ENCODE measurements at regions not wholly inside any gene's neighbourhood (a gene's known extent, or its start where the extent isn't known, plus 50 kb on each side); places are given as distances from the start of the nearest gene placed in this dataset.

DNA sequence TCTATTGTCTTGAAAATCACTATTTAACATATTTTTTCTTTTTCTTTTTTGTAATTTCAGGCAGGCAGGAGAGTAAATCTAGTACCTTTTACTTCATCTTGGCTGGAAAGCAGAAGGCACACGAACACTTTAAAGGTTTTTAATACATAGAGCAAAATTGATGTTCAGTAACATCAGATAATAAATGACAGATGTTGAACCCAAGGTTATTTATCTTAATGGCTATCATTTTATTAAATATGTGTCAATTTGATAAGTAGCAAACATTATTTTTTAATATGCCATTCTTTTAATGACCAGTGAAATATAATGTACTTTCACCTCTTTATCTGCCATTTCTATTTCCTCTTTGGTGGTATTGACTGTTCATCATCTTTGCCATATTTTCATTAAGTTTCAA lies 381.2 kb downstream of the ARHGEF28 start:
- no peaks in the 10 kb centered on the region for H3K4me1 Mint-ChIP-seq
- Histone ChIP-seq H3F3A (replicated peaks; ENCODE audit: low read depth) (no peaks in the 10 kb centered on the region), H3K4me2 (no peak overlapping the region), H3K79me2 (replicated peaks; ENCODE audit: insufficient read depth) (no peaks in the 10 kb centered on the region), H3K27ac (ENCODE audit: low read depth) (no peak overlapping the region), H3K27me3 (ENCODE audit: insufficient read depth) (no peaks in the 10 kb centered on the region), H2AFZ (no peak overlapping the region), H4K20me1 (replicated peaks; ENCODE audit: insufficient read depth) (no peaks in the 10 kb centered on the region), H3K9me2 (ENCODE audit: insufficient read depth) (no peaks in the 10 kb centered on the region), H3K36me3 (ENCODE audit: insufficient read depth) (no peaks in the 10 kb centered on the region), H3K4me1 (ENCODE audit: insufficient read depth) (no peaks in the 10 kb centered on the region), H3K4me3 (no peak overlapping the region)
- DNase-seq (ENCODE audit: low spot score) = no peak
- no peak overlapping the region for H3K4me3 Mint-ChIP-seq
- no peaks in the 10 kb centered on the region for H3K9me3 Mint-ChIP-seq
- H3K27ac Mint-ChIP-seq = no peak overlapping the region
- TF ChIP-seq, protein P1, sequence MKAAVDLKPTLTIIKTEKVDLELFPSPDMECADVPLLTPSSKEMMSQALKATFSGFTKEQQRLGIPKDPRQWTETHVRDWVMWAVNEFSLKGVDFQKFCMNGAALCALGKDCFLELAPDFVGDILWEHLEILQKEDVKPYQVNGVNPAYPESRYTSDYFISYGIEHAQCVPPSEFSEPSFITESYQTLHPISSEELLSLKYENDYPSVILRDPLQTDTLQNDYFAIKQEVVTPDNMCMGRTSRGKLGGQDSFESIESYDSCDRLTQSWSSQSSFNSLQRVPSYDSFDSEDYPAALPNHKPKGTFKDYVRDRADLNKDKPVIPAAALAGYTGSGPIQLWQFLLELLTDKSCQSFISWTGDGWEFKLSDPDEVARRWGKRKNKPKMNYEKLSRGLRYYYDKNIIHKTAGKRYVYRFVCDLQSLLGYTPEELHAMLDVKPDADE (IDR thresholded peaks at IDR 0.05) = no peak
- no peaks in the 10 kb centered on the region for H3K36me3 Mint-ChIP-seq (ENCODE audit: low read depth)
- ATAC-seq = no peak
- H3K27me3 Mint-ChIP-seq (ENCODE audit: insufficient read depth, low read depth, poor library complexity) = no peaks in the 10 kb centered on the region

DNA sequence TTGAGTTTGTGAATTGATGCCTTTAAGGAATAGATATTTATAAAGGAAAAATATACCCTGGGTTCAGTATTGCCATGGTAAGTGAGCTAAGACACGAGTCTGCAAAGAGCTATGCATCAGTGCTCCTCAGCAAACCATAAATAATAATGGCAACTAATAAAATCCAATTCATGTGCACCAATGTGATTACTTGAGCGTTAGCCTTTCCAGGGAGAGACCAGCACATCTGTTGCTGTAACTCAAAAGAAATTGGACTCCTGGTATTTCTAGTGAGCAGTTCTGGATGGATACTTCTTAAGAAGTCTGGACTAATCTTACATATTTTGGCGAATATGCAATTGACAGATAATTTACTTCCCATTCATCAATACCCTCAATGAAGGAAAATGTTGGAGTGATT lies 373.3 kb downstream of the ARHGEF28 start:
- Mint-ChIP-seq H3K27me3 (ENCODE audit: insufficient read depth, low read depth, poor library complexity) (peaks cover 2% of the 10 kb centered on the region), H3K4me3 (no peak overlapping the region), H3K9me3 (peaks cover 5% of the 10 kb centered on the region; the same call in 1 of the 3 replicates), H3K27ac (no peak overlapping the region), H3K36me3 (ENCODE audit: low read depth) (no peaks in the 10 kb centered on the region; the same call in 2 of the 3 replicates), H3K4me1 (peaks cover 15% of the 10 kb centered on the region)
- Histone ChIP-seq H3F3A (replicated peaks; ENCODE audit: low read depth) (no peaks in the 10 kb centered on the region), H2AFZ (no peak overlapping the region), H3K27me3 (ENCODE audit: insufficient read depth) (no peaks in the 10 kb centered on the region), H3K4me1 (ENCODE audit: insufficient read depth) (no peaks in the 10 kb centered on the region), H3K27ac (ENCODE audit: low read depth) (no peak overlapping the region), H3K9me2 (ENCODE audit: insufficient read depth) (no peaks in the 10 kb centered on the region), H3K4me2 (no peak overlapping the region), H3K79me2 (replicated peaks; ENCODE audit: insufficient read depth) (no peaks in the 10 kb centered on the region), H3K4me3 (no peak overlapping the region), H3K36me3 (ENCODE audit: insufficient read depth) (no peaks in the 10 kb centered on the region), H4K20me1 (replicated peaks; ENCODE audit: insufficient read depth) (no peaks in the 10 kb centered on the region)
- no peak for TF ChIP-seq STAT1 (IDR thresholded peaks at IDR 0.05; ENCODE audit: unreplicated experiment)
- no peak for TF ChIP-seq ZNF331 (CRISPR knock-in tag; IDR thresholded peaks at IDR 0.05; ENCODE audit: low read depth)
- TF ChIP-seq, protein P2, sequence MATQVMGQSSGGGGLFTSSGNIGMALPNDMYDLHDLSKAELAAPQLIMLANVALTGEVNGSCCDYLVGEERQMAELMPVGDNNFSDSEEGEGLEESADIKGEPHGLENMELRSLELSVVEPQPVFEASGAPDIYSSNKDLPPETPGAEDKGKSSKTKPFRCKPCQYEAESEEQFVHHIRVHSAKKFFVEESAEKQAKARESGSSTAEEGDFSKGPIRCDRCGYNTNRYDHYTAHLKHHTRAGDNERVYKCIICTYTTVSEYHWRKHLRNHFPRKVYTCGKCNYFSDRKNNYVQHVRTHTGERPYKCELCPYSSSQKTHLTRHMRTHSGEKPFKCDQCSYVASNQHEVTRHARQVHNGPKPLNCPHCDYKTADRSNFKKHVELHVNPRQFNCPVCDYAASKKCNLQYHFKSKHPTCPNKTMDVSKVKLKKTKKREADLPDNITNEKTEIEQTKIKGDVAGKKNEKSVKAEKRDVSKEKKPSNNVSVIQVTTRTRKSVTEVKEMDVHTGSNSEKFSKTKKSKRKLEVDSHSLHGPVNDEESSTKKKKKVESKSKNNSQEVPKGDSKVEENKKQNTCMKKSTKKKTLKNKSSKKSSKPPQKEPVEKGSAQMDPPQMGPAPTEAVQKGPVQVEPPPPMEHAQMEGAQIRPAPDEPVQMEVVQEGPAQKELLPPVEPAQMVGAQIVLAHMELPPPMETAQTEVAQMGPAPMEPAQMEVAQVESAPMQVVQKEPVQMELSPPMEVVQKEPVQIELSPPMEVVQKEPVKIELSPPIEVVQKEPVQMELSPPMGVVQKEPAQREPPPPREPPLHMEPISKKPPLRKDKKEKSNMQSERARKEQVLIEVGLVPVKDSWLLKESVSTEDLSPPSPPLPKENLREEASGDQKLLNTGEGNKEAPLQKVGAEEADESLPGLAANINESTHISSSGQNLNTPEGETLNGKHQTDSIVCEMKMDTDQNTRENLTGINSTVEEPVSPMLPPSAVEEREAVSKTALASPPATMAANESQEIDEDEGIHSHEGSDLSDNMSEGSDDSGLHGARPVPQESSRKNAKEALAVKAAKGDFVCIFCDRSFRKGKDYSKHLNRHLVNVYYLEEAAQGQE (IDR thresholded peaks at IDR 0.05; ENCODE audit: unreplicated experiment) = no peak
- TF ChIP-seq, protein P3, sequence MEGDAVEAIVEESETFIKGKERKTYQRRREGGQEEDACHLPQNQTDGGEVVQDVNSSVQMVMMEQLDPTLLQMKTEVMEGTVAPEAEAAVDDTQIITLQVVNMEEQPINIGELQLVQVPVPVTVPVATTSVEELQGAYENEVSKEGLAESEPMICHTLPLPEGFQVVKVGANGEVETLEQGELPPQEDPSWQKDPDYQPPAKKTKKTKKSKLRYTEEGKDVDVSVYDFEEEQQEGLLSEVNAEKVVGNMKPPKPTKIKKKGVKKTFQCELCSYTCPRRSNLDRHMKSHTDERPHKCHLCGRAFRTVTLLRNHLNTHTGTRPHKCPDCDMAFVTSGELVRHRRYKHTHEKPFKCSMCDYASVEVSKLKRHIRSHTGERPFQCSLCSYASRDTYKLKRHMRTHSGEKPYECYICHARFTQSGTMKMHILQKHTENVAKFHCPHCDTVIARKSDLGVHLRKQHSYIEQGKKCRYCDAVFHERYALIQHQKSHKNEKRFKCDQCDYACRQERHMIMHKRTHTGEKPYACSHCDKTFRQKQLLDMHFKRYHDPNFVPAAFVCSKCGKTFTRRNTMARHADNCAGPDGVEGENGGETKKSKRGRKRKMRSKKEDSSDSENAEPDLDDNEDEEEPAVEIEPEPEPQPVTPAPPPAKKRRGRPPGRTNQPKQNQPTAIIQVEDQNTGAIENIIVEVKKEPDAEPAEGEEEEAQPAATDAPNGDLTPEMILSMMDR (conservative IDR thresholded peaks at IDR 0.05; ENCODE audit: low read depth in 2 of 2) = no peak
- TF ChIP-seq, protein P1 (IDR thresholded peaks at IDR 0.05) = no peak
- TF ChIP-seq, protein P4, sequence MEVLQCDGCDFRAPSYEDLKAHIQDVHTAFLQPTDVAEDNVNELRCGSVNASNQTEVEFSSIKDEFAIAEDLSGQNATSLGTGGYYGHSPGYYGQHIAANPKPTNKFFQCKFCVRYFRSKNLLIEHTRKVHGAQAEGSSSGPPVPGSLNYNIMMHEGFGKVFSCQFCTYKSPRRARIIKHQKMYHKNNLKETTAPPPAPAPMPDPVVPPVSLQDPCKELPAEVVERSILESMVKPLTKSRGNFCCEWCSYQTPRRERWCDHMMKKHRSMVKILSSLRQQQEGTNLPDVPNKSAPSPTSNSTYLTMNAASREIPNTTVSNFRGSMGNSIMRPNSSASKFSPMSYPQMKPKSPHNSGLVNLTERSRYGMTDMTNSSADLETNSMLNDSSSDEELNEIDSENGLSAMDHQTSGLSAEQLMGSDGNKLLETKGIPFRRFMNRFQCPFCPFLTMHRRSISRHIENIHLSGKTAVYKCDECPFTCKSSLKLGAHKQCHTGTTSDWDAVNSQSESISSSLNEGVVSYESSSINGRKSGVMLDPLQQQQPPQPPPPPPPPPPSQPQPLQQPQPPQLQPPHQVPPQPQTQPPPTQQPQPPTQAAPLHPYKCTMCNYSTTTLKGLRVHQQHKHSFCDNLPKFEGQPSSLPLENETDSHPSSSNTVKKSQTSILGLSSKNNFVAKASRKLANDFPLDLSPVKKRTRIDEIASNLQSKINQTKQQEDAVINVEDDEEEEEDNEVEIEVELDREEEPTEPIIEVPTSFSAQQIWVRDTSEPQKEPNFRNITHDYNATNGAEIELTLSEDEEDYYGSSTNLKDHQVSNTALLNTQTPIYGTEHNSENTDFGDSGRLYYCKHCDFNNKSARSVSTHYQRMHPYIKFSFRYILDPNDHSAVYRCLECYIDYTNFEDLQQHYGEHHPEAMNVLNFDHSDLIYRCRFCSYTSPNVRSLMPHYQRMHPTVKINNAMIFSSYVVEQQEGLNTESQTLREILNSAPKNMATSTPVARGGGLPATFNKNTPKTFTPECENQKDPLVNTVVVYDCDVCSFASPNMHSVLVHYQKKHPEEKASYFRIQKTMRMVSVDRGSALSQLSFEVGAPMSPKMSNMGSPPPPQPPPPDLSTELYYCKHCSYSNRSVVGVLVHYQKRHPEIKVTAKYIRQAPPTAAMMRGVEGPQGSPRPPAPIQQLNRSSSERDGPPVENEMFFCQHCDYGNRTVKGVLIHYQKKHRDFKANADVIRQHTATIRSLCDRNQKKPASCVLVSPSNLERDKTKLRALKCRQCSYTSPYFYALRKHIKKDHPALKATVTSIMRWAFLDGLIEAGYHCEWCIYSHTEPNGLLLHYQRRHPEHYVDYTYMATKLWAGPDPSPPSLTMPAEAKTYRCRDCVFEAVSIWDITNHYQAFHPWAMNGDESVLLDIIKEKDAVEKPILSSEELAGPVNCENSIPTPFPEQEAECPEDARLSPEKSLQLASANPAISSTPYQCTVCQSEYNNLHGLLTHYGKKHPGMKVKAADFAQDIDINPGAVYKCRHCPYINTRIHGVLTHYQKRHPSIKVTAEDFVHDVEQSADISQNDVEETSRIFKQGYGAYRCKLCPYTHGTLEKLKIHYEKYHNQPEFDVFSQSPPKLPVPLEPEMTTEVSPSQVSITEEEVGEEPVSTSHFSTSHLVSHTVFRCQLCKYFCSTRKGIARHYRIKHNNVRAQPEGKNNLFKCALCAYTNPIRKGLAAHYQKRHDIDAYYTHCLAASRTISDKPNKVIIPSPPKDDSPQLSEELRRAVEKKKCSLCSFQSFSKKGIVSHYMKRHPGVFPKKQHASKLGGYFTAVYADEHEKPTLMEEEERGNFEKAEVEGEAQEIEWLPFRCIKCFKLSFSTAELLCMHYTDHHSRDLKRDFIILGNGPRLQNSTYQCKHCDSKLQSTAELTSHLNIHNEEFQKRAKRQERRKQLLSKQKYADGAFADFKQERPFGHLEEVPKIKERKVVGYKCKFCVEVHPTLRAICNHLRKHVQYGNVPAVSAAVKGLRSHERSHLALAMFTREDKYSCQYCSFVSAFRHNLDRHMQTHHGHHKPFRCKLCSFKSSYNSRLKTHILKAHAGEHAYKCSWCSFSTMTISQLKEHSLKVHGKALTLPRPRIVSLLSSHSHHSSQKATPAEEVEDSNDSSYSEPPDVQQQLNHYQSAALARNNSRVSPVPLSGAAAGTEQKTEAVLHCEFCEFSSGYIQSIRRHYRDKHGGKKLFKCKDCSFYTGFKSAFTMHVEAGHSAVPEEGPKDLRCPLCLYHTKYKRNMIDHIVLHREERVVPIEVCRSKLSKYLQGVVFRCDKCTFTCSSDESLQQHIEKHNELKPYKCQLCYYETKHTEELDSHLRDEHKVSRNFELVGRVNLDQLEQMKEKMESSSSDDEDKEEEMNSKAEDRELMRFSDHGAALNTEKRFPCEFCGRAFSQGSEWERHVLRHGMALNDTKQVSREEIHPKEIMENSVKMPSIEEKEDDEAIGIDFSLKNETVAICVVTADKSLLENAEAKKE (CRISPR knock-in tag; IDR thresholded peaks at IDR 0.05) = no peak
- ATAC-seq (no peak), DNase-seq (ENCODE audit: low spot score) (no peak)

All from GM23338 (cell line).